AG10803 (cell line): ENCODE measurements at regions not wholly inside any gene's neighbourhood (a gene's known extent, or its start where the extent isn't known, plus 50 kb on each side); places are given as distances from the start of the nearest gene placed in this dataset.

Experiments
- DNase-seq: peaks from one replicate; pipeline ENCODE4 v3.0.0; 2010; ENCODE audit warnings: low read depth
- H3K4me3 ChIP-seq: 2 replicates; pipeline ENCODE4 v1.5.1; 2011; ENCODE audit warnings: mild to moderate bottlenecking, low read length, control low read depth
- TF ChIP-seq, protein P1 (sequence below): conservative IDR thresholded peaks from 2 replicates; pipeline ENCODE4 v1.5.1; 2011; ENCODE audit warnings: mild to moderate bottlenecking, low read length, control low read depth, inconsistent platforms

DNA sequence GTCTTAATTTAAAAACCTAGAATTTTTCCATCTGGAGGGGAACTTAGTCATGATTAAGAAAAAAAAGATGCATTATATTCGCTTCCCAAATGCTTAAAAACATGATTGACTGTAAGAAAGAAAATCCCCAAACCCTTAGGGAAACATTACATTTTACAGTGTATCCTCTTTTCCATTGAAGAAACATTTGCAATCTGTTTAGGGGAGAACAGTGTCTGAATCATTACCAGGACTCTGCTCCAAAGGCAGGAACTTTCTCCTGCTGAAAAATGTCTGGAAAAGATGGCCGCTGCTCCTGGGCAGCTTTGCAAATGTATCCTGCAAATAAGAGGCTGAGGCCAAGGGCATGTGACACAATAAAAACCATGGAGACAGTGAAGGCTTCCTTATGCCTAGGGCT lies 173.7 kb downstream of the BUB3 start:
- TF ChIP-seq, protein P1, sequence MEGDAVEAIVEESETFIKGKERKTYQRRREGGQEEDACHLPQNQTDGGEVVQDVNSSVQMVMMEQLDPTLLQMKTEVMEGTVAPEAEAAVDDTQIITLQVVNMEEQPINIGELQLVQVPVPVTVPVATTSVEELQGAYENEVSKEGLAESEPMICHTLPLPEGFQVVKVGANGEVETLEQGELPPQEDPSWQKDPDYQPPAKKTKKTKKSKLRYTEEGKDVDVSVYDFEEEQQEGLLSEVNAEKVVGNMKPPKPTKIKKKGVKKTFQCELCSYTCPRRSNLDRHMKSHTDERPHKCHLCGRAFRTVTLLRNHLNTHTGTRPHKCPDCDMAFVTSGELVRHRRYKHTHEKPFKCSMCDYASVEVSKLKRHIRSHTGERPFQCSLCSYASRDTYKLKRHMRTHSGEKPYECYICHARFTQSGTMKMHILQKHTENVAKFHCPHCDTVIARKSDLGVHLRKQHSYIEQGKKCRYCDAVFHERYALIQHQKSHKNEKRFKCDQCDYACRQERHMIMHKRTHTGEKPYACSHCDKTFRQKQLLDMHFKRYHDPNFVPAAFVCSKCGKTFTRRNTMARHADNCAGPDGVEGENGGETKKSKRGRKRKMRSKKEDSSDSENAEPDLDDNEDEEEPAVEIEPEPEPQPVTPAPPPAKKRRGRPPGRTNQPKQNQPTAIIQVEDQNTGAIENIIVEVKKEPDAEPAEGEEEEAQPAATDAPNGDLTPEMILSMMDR: no peak
- H3K4me3 ChIP-seq: no peak overlapping the region
- DNase-seq: no peak

DNA sequence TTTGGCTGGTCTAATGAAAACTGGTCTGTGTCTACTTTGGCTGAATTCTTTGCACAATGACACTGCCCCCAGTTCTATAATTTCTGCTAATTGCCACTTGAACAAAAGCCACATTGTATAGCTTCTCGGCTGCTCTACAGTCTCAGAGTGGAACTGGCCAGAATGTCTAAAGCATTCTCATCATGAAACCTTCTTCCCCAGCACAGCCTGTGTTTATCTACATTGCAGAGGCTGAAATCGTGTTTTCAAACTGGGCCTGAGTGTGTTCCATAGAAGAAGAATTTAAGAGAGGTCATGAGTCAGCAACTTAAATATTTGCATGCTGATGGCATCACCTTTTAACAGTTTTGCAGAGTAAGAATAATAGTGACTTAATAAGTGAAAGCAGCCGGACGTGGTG lies 177.2 kb downstream of the BUB3 start:
- TF ChIP-seq, protein P1: no peak
- H3K4me3 ChIP-seq: no peak overlapping the region
- no peak for DNase-seq

DNA sequence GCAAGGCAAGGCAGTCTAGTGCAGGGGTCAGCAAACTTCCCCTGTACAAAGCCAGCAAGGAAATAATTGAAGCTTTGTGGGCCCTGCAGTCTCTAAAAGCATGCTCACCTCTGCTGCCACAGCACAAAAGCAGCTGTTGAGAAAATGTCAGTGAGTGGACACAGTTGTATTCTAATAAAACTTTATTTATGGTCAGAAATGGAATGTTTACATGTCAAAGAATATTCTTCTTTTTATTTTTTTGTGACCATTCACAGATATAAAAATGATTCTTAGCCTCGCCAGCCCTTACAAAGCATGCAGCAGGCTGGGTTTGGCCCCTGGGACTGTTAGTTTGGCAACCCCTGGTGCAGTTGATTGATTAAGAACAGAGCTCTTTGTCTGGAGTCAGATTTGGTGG lies 192.4 kb downstream of the BUB3 start:
- TF ChIP-seq, protein P1: no peak
- DNase-seq: no peak
- no peak overlapping the region for H3K4me3 ChIP-seq

DNA sequence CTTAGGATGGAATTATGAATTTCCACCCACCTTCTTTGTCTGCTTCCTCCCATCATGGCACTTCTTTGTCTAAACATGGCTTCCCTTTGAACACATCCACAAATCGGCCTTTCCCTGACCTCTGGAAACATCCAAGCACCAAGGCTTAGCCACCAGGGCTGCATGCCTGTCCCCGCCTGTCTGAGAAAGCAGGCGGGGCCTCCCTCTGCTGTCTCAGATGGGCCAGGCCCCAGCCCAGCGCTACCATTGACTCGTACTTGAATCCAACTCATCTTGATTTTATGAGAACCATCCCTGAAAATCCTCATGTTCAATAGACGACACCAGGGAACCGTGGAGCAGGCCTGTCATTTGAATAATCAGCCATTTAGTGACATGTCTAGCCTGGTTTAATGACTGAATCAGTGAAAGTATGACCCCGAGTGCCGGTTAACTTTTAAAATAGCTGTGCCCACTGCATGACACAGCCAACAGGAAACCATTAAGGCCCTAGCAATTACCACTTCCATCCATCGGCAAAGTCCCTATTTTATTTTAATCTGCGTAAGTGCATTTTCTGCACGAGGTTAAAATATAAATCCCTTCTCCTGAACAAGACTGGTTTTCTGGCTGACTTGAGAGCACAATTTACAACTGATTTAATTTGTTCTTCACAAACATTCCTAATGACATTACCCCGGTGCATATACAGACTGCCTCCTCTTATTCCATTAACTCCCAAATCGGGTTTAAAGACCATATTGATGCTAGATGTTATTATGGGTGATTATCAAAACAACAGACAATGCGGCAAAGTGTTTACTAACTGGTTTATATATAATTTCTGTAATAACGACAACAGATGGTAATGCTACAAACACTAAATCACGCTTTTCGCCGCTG lies 194.7 kb downstream of the BUB3 start:
- H3K4me3 ChIP-seq: no peak overlapping the region
- TF ChIP-seq, protein P1: no peak
- DNase-seq: no peak

DNA sequence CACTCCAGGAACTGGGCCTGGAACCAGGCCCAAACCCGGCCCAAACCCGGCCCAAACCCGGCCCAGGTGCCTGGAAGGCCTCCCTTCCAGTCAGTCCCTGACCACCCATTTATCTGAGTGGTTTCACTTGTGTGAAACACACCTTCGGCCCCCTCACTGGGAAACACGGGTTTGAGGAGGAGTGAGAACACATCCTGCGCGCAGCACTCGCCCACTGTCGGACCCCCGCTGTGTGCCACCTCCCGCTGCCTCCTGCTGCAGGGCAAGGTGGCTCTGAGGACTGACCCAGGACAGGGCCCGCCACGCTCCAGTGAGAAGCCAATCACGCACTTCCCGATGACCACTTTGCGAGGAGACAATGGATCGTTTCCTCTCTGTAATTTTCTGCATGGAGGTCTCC lies 197.5 kb downstream of the BUB3 start:
- no peak overlapping the region for H3K4me3 ChIP-seq
- DNase-seq: no peak
- TF ChIP-seq, protein P1: no peak

DNA sequence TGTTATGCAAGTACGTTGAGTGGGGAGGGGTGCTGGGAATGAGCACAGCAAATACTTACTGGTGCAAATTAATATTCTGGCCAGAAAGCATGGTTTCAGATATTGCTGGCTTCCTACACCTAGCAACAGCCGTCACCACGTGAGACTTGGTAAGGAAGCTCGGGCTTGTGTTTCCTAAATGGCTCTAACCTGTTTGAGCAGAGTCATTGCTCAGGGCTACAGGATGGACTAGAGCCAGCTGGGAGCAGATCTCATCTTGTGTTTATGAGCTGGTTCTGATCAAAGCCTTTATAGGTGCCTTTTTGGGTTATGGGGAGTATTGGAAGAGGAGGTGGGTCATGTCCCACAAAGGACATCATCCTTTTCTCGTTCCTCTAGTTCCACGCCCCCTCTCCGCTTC lies 200.3 kb downstream of the BUB3 start:
- no peak for DNase-seq
- TF ChIP-seq, protein P1: no peak
- no peak overlapping the region for H3K4me3 ChIP-seq
